LNCaP clone FGC (cell line): ENCODE measurements at regions not wholly inside any gene's neighbourhood (a gene's known extent, or its start where the extent isn't known, plus 50 kb on each side); places are given as distances from the start of the nearest gene placed in this dataset.

ENCODE experiments used
- DNase-seq: peaks from one replicate; pipeline ENCODE4 v3.0.0-alpha.2; 2011; ENCODE audit warnings: low read depth
- H3K4me3 ChIP-seq: 2 replicates; pipeline ENCODE4 v1.5.1; 2011; ENCODE audit warnings: mild to moderate bottlenecking, low read depth, low read length, control low read depth
- CTCF ChIP-seq: IDR thresholded peaks from 2 replicates; pipeline ENCODE4 v1.5.1; 2012; ENCODE audit warnings: mild to moderate bottlenecking; ENCODE audit not compliant: control insufficient read depth, insufficient read depth; ENCODE audit errors: extremely low read depth

- no peak for DNase-seq
- no peak for TF ChIP-seq CTCF
- H3K4me3 ChIP-seq: no peak overlapping the region
Observed at GRCh38 chr5:176727528-176727900, 80.2 kb downstream of the TSPAN17 start.

- no peak overlapping the region for H3K4me3 ChIP-seq
- no peak for TF ChIP-seq CTCF
- no peak for DNase-seq
Observed at GRCh38 chr5:176727983-176728675, 80.8 kb downstream of the TSPAN17 start.

- DNase-seq: no peak
- H3K4me3 ChIP-seq: no peak overlapping the region
- no peak for TF ChIP-seq CTCF
Observed at GRCh38 chr5:176728831-176729251, 81.5 kb upstream of the UNC5A start.

GRCh38 chr5:176730815-176731475 lies 79.4 kb upstream of the UNC5A start:
- no peak for DNase-seq
- TF ChIP-seq CTCF: no peak

GRCh38 chr5:176731506-176732160 lies 78.7 kb upstream of the UNC5A start:
- no peak overlapping the region for H3K4me3 ChIP-seq
- no peak for TF ChIP-seq CTCF
- no peak for DNase-seq

More at GRCh38 chr5:176730815-176731475, 79.4 kb upstream of the UNC5A start:
- no peak overlapping the region for H3K4me3 ChIP-seq

- no peak overlapping the region for H3K4me3 ChIP-seq
- DNase-seq: no peak
- TF ChIP-seq CTCF: no peak
Observed at GRCh38 chr5:176732306-176732705, 78.1 kb upstream of the UNC5A start.
